Endothelial cell of umbilical vein (primary cell): ENCODE measurements at regions not wholly inside any gene's neighbourhood (a gene's known extent, or its start where the extent isn't known, plus 50 kb on each side); places are given as distances from the start of the nearest gene placed in this dataset.

ENCODE experiments used
- BruUV-seq: library from RNA; stranded (reverse); fragments of 400-500 nt; replicated peaks from 2 replicates; lab custom pipeline; 2021; lab: Mats Ljungman, UMichigan
- CTCF ChIA-PET: fragments of 300-600, 350-600 bp; sonication (Branson Sonifier 250); formaldehyde crosslinking; loops from one replicate; lab custom pipeline; 2021; ENCODE audit warnings: antibody characterized with exemption, inconsistent platforms; lab: Charles Lee
- POLR2A ChIA-PET: fragments of 300-600, 350-600 bp; sonication (Branson Sonifier 250); formaldehyde crosslinking; loops from one replicate; lab custom pipeline; 2021; ENCODE audit warnings: antibody characterized with exemption, inconsistent platforms; lab: Charles Lee
- DNase-seq: peaks from one replicate; pipeline ENCODE4 v3.0.0-alpha.2; 2011; ENCODE audit warnings: low read depth, low spot score
- FAIRE-seq: peaks from 2 replicates; lab custom pipeline; 2011; peaks lifted over from hg19 to GRCh38; lab: Jason Lieb, UNC
- H2AFZ ChIP-seq: 2 replicates; pipeline ENCODE4 v1.6.0; 2012; ENCODE audit warnings: low read depth, low read length, control low read depth, inconsistent platforms
- H3K27ac ChIP-seq: 2 replicates; pipeline ENCODE4 v1.5.1; 2011; ENCODE audit warnings: low read depth, mild to moderate bottlenecking, control low read depth, low read length, moderate library complexity; ENCODE audit not compliant: insufficient read depth
- H3K27me3 ChIP-seq, 2 experiments: 2 replicates each; pipeline versions ENCODE4 v1.6.0 to v1.6.1; 2011; ENCODE audit warnings: low read length in 2 of 2, mixed read lengths in 1 of 2; ENCODE audit not compliant: control insufficient read depth in 2 of 2, insufficient read depth in 2 of 2
- H3K36me3 ChIP-seq, 2 experiments: 2 replicates in 1 of 2; 3 replicates in 1 of 2; pipeline ENCODE4 v1.5.1; 2011; ENCODE audit warnings: low read length in 2 of 2, mild to moderate bottlenecking in 1 of 2, moderate library complexity in 1 of 2; ENCODE audit not compliant: control insufficient read depth in 2 of 2, insufficient read depth in 2 of 2; ENCODE audit errors: extremely low read depth in 1 of 2
- H3K4me1 ChIP-seq: 3 replicates; pipeline ENCODE4 v1.5.1; 2011; ENCODE audit warnings: mild to moderate bottlenecking, low read length; ENCODE audit not compliant: control insufficient read depth, insufficient read depth; ENCODE audit errors: extremely low read depth
- H3K4me2 ChIP-seq: 2 replicates; pipeline ENCODE4 v1.6.1; 2011; ENCODE audit warnings: low read length, control low read depth, mixed read lengths; ENCODE audit not compliant: insufficient read depth
- H3K4me3 ChIP-seq, 3 experiments: fragments of 200-600 bp in 1 of 3; sonication (generic), shearing (Covaris generic) in 1 of 3; replicated peaks in 1 of 3; 2 replicates each; pipeline ENCODE4 v1.5.1; 2011 to 2016; ENCODE audit warnings: control low read depth in 3 of 3, low read length in 3 of 3, mild to moderate bottlenecking in 2 of 3, inconsistent platforms in 1 of 3, low read depth in 1 of 3, moderate library complexity in 1 of 3; ENCODE audit not compliant: insufficient read depth in 1 of 3
- H3K79me2 ChIP-seq: 2 replicates; pipeline ENCODE4 v1.6.0; 2012; ENCODE audit warnings: low read length, inconsistent platforms; ENCODE audit not compliant: control insufficient read depth, insufficient read depth
- H3K9ac ChIP-seq: replicated peaks from 2 replicates; pipeline ENCODE3; 2011; ENCODE audit warnings: low read length, control low read depth; ENCODE audit not compliant: insufficient read depth; ENCODE audit errors: extremely low read depth
- H3K9me1 ChIP-seq: replicated peaks from 3 replicates; pipeline ENCODE4 v1.6.0; 2011; ENCODE audit warnings: mild to moderate bottlenecking, low read length; ENCODE audit not compliant: control insufficient read depth, insufficient read depth; ENCODE audit errors: extremely low read depth
- H3K9me3 ChIP-seq: replicated peaks from 2 replicates; pipeline ENCODE4 v1.5.1; 2012; ENCODE audit warnings: low read length, inconsistent platforms; ENCODE audit not compliant: control insufficient read depth, insufficient read depth
- H4K20me1 ChIP-seq: replicated peaks from 2 replicates; pipeline ENCODE3; 2011; ENCODE audit warnings: mild to moderate bottlenecking, low read length; ENCODE audit not compliant: control insufficient read depth, insufficient read depth; ENCODE audit errors: extremely low read depth
- EZH2 ChIP-seq: IDR thresholded peaks from 2 replicates; pipeline ENCODE4 v1.6.1; 2012; ENCODE audit warnings: borderline replicate concordance, low read depth, mild to moderate bottlenecking, moderate library complexity, low read length, inconsistent platforms; ENCODE audit not compliant: severe bottlenecking
- FOS ChIP-seq: IDR thresholded peaks from 2 replicates; pipeline ENCODE4 v1.6.1; 2011; ENCODE audit warnings: mild to moderate bottlenecking, low read length, moderate library complexity, borderline replicate concordance; ENCODE audit not compliant: insufficient read depth
- GATA2 ChIP-seq: IDR thresholded peaks from 2 replicates; pipeline ENCODE4 v1.7.0; 2011; ENCODE audit warnings: low read depth, mild to moderate bottlenecking, moderate library complexity, mixed read lengths, low read length; ENCODE audit not compliant: insufficient read length, insufficient read depth
- JUN ChIP-seq: IDR thresholded peaks from 2 replicates; pipeline ENCODE4 v1.6.1; 2011; ENCODE audit warnings: borderline replicate concordance, low read depth; ENCODE audit not compliant: insufficient read length, insufficient read depth
- MYC ChIP-seq: IDR thresholded peaks from one replicate; pipeline ENCODE4 v1.6.1; 2011; ENCODE audit warnings: mild to moderate bottlenecking, low read depth, low read length
- POLR2A ChIP-seq: IDR thresholded peaks from 2 replicates; pipeline ENCODE4 v1.6.1; 2012; ENCODE audit warnings: low read depth, mild to moderate bottlenecking, control low read depth, low read length
- POLR2AphosphoS5 ChIP-seq: IDR thresholded peaks from 2 replicates; pipeline ENCODE4 v1.6.1; 2012; ENCODE audit warnings: low read depth, mild to moderate bottlenecking, control low read depth, low read length, moderate library complexity; ENCODE audit not compliant: insufficient read depth
- dilution Hi-C: fragments of 300-500 bp; cut with MboI; formaldehyde crosslinking; loops from one replicate; pipeline ENCODE4 v1.15.0; 2019; ENCODE audit warnings: low sequenced_read_pairs; ENCODE audit not compliant: extremely low pct_ligation_motif_present
- intact Hi-C: fragments of 100-400 bp; cut with micrococcal nuclease; formaldehyde crosslinking; loops from one replicate; pipeline ENCODE4 v1.10.0; 2022
- TF ChIP-seq, protein P1 (sequence below), 2 donors: IDR thresholded peaks; 1 replicate in 1 of 2; 2 replicates in 1 of 2; pipeline ENCODE4 v1.5.1; 2011; ENCODE audit warnings: low read length in 2 of 2, mild to moderate bottlenecking in 2 of 2, moderate library complexity in 2 of 2, control low read depth in 1 of 2, inconsistent platforms in 1 of 2, low read depth in 1 of 2; ENCODE audit not compliant: insufficient read depth in 1 of 2; ENCODE audit errors: extremely low read depth in 1 of 2
- TF ChIP-seq, protein P2 (sequence below): IDR thresholded peaks from 2 replicates; pipeline ENCODE4 v1.6.1; 2011; ENCODE audit not compliant: insufficient read depth, insufficient read length

DNA sequence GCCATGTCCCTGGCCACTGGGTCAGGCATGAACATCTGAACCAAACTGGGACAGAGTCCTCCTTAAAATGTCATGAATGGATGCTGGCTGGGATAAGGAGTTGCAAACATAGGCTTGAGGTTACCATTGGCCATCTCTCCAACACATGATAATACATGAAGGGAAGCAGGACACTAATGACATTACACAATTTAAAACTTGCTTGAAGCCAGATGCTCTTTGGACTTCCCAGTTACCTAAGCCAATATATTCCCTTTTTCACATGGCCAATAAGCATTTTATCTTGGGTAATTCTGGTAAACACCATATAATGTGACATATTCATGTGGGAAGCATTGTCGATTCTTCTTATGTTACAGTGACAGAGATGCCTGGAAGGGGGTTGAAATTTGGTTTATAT is 148.0 kb upstream of the PLN start:
- no TSS peak for BruUV-seq

More for the DNA sequence above, 148.0 kb upstream of the PLN start:
- no peak overlapping the region for H3K4me3 ChIP-seq
- H4K20me1 ChIP-seq, result no peaks in the 10 kb centered on the region
- dilution Hi-C loops, result no loop called here
- no peaks in the 10 kb centered on the region for H3K79me2 ChIP-seq
- ChIA-PET POLR2A (no interaction called here), CTCF (no interaction called here)
- H3K4me2 ChIP-seq, result no peak overlapping the region
- no peaks in the 10 kb centered on the region for H3K9me3 ChIP-seq
- intact Hi-C loops, result no loop called here
- no peak overlapping the region for H3K27ac ChIP-seq
- H3K27me3 ChIP-seq, result no peaks in the 10 kb centered on the region
- H3K4me1 ChIP-seq, result no peaks in the 10 kb centered on the region
- FAIRE-seq, result no peak
- no peak overlapping the region for H2AFZ ChIP-seq
- H3K9ac ChIP-seq, result no peak overlapping the region
- no peaks in the 10 kb centered on the region for H3K9me1 ChIP-seq
- H3K36me3 ChIP-seq, result no peaks in the 10 kb centered on the region
- DNase-seq, result no peak
- TF ChIP-seq GATA2 (no peak), EZH2 (no peak), JUN (no peak), POLR2AphosphoS5 (no peak), POLR2A (no peak), FOS (no peak), MYC (no peak)
- TF ChIP-seq, protein P1, sequence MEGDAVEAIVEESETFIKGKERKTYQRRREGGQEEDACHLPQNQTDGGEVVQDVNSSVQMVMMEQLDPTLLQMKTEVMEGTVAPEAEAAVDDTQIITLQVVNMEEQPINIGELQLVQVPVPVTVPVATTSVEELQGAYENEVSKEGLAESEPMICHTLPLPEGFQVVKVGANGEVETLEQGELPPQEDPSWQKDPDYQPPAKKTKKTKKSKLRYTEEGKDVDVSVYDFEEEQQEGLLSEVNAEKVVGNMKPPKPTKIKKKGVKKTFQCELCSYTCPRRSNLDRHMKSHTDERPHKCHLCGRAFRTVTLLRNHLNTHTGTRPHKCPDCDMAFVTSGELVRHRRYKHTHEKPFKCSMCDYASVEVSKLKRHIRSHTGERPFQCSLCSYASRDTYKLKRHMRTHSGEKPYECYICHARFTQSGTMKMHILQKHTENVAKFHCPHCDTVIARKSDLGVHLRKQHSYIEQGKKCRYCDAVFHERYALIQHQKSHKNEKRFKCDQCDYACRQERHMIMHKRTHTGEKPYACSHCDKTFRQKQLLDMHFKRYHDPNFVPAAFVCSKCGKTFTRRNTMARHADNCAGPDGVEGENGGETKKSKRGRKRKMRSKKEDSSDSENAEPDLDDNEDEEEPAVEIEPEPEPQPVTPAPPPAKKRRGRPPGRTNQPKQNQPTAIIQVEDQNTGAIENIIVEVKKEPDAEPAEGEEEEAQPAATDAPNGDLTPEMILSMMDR (IDR thresholded peaks at IDR 0.05; ENCODE audit: extremely low read depth in 1 of 2, insufficient read depth in 1 of 2, low read depth in 1 of 2, low read length in 2 of 2), result no peak
- TF ChIP-seq, protein P2, sequence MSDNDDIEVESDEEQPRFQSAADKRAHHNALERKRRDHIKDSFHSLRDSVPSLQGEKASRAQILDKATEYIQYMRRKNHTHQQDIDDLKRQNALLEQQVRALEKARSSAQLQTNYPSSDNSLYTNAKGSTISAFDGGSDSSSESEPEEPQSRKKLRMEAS, result no peak
